ENCODE measurements at regions not wholly inside any gene's neighbourhood (a gene's known extent, or its start where the extent isn't known, plus 50 kb on each side); places are given as distances from the start of the nearest gene placed in this dataset.
"Not testable (repeated sequence)": the region's sequence is repeated elsewhere in the genome, so short reads cannot be mapped to it uniquely, and the experiment has no call there.

DNA sequence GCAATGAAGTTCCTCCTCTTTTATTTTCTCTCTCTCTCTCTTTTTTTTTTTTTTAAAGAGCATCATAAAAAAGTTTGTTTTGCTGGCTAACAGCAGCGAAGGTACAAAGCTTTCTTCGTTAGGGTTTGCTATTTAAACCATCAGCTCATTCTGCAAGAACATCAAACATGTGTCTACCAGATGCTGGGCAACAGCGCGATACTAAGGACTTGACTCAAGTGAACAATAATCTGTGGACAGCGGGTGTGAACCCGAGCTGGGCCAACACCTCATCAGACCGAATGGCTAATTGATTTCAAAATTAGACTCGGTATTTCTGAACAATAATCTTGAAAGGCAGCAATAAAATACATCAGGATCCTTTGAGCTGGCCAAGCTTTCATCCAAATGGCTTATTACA is 246.4 kb downstream of the FBXO8 start:
- Histone ChIP-seq H3K36me3 (ENCODE audit: insufficient read depth, low read length) (no peaks in the 10 kb centered on the region), H3K4me1 (ENCODE audit: insufficient read depth, low read length) (peaks cover 9% of the 10 kb centered on the region; the same call in 1 of the 2 replicates), H3K9me3 (ENCODE audit: control insufficient read depth, insufficient read depth, low read length) (no peaks in the 10 kb centered on the region), H3K9ac (ENCODE audit: low read depth, low read length) (no peak overlapping the region)

DNA sequence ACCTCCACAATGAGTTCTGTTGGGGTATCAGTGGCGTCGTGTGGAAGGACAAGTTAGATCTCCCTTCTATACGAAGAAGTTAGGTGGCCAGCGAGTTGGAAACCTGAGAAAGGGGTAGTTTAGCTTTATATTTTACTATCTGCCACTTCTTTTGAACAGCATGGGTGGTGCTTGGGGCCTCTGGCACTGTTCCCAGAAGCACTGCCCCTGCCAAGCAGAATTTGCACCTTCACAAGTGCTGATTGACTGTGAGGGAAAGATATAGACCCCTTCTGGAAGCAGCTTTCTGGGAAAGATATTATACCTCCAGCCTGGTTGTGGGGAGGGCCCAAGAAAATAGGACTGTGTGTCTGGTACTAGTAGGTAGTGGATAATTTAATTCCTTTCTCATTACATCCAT is 246.9 kb downstream of the FBXO8 start:
- no peaks in the 10 kb centered on the region for H3K36me3 ChIP-seq (ENCODE audit: insufficient read depth, low read length)
- peaks cover 5% of the 10 kb centered on the region; the same call in 1 of the 2 replicates for H3K4me1 ChIP-seq (ENCODE audit: insufficient read depth, low read length)
- H3K9me3 ChIP-seq (ENCODE audit: control insufficient read depth, insufficient read depth, low read length) = no peaks in the 10 kb centered on the region
- no peak overlapping the region for H3K9ac ChIP-seq (ENCODE audit: low read depth, low read length)

DNA sequence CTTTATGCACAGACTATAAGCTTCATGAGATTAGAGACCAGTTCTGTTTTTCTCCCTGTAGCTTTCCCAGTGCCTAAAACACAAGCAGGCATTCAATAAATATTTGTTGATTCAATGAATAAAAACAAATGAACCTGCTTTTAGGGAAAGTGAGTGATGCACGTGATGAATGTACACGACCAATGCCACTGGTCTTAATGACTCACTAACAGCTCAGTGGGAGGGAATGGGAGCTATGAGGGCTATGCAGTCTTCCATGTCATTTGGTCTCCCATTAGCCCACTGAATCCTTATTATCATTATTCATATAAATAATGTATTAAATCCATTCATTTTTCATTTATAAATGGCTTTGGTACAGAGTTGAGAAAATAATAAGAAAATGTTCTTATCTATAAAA is 247.4 kb downstream of the FBXO8 start:
- Histone ChIP-seq H3K36me3 (ENCODE audit: insufficient read depth, low read length) (no peaks in the 10 kb centered on the region), H3K9ac (ENCODE audit: low read depth, low read length) (no peak overlapping the region), H3K4me1 (ENCODE audit: insufficient read depth, low read length) (0 out of 2 replicates have a peak, but pooled peaks cover 5% of the 10 kb centered on the region), H3K9me3 (ENCODE audit: control insufficient read depth, insufficient read depth, low read length) (no peaks in the 10 kb centered on the region)

DNA sequence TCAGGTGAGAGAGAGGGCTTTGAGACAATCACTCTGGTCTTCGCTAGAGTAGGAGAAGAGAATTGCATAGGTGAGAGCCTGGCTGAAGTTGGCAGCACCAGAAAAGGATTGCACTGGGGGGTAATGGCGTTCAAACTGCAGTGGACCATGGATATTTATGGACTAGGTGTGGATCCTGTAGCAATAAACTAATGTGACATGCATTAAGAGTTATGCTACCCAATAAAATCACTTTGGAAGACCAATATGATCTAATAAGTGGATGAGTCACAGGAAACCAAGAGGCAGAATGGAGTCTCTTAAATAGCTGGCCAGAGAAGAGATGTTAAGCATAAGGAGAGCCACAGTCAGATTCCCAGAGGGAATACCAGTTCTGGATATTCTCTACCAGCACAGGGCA is 259.8 kb downstream of the FBXO8 start:
- Histone ChIP-seq H3K9ac (ENCODE audit: low read depth, low read length) (no peak overlapping the region), H3K4me1 (ENCODE audit: insufficient read depth, low read length) (no peaks in the 10 kb centered on the region), H3K9me3 (ENCODE audit: control insufficient read depth, insufficient read depth, low read length) (no peaks in the 10 kb centered on the region), H3K36me3 (ENCODE audit: insufficient read depth, low read length) (no peaks in the 10 kb centered on the region)

DNA sequence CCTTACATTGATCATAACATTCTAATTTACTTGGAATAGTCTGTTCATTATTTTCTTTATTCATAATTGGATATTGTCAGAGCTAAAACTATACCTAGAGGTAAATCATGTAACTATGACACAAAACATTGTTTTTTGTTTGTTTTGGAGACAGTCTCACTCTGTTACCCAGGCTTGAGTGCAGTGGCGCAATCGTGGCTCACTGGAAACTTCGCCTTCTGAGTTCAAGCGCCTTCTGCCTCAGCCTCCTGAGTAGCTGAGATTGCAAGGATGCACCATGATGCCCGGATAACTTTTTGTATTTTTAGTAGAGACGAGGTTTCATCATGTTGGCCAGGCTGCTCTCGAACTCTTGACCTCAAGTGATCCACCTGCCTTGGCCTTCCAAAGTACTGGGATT is 265.2 kb downstream of the FBXO8 start:
- H3K36me3 ChIP-seq (ENCODE audit: insufficient read depth, low read length) = no peaks in the 10 kb centered on the region
- no peak overlapping the region for H3K9ac ChIP-seq (ENCODE audit: low read depth, low read length)
- no peaks in the 10 kb centered on the region for H3K9me3 ChIP-seq (ENCODE audit: control insufficient read depth, insufficient read depth, low read length)
- H3K4me1 ChIP-seq (ENCODE audit: insufficient read depth, low read length) = no peaks in the 10 kb centered on the region

DNA sequence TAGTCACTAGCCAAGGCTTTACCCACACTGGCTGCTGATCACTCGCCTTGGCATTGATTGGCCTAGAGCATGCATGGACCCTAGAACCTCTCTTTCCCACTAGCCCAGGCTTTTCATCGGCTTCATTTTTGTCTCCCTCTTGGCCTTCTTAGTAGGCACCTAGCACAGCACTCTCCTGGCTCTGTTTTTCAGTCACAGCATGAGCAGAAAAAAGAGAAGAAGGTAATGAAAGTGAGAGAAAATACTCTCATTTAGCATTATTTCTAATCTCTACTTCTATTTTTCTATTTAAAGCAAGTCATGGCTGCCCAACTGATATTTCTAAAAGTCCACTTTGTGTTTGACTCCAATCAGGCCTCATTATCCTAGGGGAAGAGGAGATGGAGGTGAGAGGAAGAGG is 267.2 kb downstream of the FBXO8 start:
- Histone ChIP-seq H3K4me1 (ENCODE audit: insufficient read depth, low read length) (no peaks in the 10 kb centered on the region), H3K9me3 (ENCODE audit: control insufficient read depth, insufficient read depth, low read length) (no peaks in the 10 kb centered on the region), H3K36me3 (ENCODE audit: insufficient read depth, low read length) (no peaks in the 10 kb centered on the region), H3K9ac (ENCODE audit: low read depth, low read length) (no peak overlapping the region)

DNA sequence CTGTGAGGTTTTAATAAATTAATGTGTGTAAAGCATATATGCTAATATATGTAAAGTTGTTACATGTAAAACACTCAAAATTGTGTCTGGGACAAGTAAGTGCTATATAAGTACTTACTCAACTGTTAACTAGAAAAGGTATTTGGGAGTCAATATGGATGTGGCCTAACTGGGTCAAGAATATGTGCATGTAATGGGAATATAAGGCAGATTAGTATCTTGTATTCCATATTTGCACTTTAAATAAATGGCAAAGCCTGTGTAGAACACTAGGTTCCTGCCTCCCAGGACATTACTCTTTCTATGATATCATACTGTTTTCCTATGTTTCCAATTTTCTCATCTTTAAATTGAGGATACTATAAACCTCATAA is 270.6 kb downstream of the FBXO8 start:
- Histone ChIP-seq H3K4me1 (ENCODE audit: insufficient read depth, low read length) (no peaks in the 10 kb centered on the region), H3K36me3 (ENCODE audit: insufficient read depth, low read length) (no peaks in the 10 kb centered on the region), H3K9me3 (ENCODE audit: control insufficient read depth, insufficient read depth, low read length) (no peaks in the 10 kb centered on the region), H3K9ac (ENCODE audit: low read depth, low read length) (no peak overlapping the region)

DNA sequence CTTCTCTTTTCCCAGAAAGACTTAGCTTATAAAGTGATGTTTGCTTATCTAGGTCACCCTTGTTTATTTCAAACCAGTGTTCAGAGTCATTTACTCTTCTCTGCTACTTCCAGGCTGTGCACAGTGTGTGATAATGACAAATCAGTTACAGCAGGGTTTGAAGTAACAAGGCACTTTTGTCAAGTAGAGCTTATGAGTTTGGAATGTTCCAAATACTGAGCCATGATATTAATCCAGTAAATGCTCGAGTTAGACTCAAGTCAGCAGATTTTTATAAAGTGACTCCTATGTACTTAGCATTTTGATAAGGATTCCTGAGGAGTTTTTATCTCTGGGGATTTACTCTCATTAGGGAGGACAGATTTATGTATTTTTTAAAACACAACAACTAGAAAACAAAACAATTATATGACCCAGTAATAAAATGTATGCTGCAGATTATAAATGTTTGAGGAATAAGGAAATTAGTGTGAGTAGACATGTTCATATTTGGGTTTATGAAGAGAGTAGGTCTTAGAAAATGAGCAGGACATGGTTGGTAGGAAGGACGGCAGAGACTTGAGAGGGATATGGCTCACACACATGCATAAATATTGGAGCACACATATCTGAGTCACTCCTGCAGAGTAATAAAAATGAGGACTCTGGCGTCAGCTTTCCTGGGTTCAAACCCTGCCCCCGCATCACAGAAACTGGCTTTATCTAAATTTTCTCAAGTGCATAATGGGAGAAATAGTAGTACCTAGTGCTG is 271.2 kb downstream of the FBXO8 start:
- no peaks in the 10 kb centered on the region for H3K36me3 ChIP-seq (ENCODE audit: insufficient read depth, low read length)
- no peaks in the 10 kb centered on the region for H3K9me3 ChIP-seq (ENCODE audit: control insufficient read depth, insufficient read depth, low read length)
- H3K9ac ChIP-seq (ENCODE audit: low read depth, low read length) = no peak overlapping the region
- H3K4me1 ChIP-seq (ENCODE audit: insufficient read depth, low read length) = no peaks in the 10 kb centered on the region

DNA sequence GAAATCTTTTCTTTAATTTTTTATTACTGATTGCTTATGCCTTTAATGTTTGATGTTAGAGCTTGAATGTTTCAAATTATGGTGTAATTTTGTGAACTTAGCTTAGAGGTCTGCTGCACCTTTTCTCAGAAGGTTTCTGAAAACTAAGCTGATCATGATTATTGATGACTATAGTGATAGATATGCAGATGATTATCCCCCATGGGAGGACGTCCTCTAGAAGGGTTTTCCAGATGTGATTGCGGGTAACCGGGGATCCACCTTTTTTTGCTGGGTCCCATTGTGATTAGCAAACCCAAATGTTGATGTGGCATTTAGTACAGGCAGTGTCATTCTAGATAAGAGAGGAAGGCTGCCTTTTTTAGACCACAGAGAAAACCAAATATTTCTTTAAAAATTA is 272.9 kb downstream of the FBXO8 start:
- no peaks in the 10 kb centered on the region for H3K9me3 ChIP-seq (ENCODE audit: control insufficient read depth, insufficient read depth, low read length)
- no peaks in the 10 kb centered on the region for H3K4me1 ChIP-seq (ENCODE audit: insufficient read depth, low read length)
- H3K36me3 ChIP-seq (ENCODE audit: insufficient read depth, low read length) = no peaks in the 10 kb centered on the region
- no peak overlapping the region for H3K9ac ChIP-seq (ENCODE audit: low read depth, low read length)

DNA sequence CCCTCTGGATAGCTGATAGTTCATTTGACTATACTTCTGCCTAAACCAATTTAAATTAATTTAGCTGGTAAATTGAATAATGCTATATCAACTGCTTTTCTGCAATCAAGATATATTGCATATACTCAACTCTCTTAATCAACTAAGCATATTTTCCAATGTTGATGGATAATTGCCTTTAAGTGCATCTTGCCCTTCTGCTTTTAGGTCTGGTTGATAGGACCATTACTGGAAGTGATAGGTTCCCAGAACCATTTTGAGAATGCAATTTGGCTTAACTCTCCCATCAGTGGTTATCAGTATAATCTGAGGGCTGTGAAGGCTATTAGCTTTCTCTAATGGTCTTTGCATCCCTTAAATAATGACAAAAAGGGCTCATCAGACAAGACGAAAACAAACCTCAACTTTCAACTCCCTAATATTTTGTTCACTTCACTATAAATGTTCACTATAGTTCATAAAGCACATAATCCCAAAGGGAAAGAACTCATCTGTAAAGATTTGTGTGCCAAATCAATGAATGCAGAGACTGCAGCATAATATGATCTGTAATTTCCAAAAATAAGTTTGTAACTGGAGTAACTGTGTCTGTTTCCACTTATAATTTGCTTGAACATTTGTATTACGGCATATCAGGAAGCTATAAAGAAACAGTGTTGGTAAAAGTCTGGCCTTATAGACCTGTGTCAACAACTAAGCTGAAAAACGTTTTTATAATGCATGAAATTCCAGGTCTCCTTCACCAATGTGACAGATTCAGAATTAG is 273.6 kb downstream of the FBXO8 start:
- Histone ChIP-seq H3K36me3 (ENCODE audit: insufficient read depth, low read length) (no peaks in the 10 kb centered on the region), H3K4me1 (ENCODE audit: insufficient read depth, low read length) (no peaks in the 10 kb centered on the region), H3K9ac (ENCODE audit: low read depth, low read length) (no peak overlapping the region), H3K9me3 (ENCODE audit: control insufficient read depth, insufficient read depth, low read length) (no peaks in the 10 kb centered on the region)

DNA sequence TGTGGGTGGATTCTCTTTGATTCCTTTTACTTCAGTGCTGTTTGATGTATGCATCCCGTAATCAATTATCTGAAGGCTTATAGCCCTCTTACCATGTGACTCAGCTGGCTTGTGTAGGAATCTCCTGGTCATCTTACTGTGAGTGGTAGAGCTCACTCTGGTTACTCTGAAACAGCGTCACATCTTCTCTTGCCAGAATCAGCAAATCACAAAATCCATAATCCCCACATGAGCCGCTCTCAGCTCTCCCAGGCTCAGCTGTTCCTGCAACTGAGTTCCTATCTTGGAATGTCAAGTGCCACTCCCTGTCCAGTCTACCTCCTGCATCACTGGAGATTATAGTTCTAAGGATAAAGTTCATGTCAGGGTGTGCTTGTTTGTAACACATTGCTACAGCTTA is 278.0 kb downstream of the FBXO8 start:
- H3K4me1 ChIP-seq (ENCODE audit: insufficient read depth, low read length) = no peaks in the 10 kb centered on the region
- H3K9me3 ChIP-seq (ENCODE audit: control insufficient read depth, insufficient read depth, low read length) = no peaks in the 10 kb centered on the region
- no peak overlapping the region for H3K9ac ChIP-seq (ENCODE audit: low read depth, low read length)
- H3K36me3 ChIP-seq (ENCODE audit: insufficient read depth, low read length) = no peaks in the 10 kb centered on the region

DNA sequence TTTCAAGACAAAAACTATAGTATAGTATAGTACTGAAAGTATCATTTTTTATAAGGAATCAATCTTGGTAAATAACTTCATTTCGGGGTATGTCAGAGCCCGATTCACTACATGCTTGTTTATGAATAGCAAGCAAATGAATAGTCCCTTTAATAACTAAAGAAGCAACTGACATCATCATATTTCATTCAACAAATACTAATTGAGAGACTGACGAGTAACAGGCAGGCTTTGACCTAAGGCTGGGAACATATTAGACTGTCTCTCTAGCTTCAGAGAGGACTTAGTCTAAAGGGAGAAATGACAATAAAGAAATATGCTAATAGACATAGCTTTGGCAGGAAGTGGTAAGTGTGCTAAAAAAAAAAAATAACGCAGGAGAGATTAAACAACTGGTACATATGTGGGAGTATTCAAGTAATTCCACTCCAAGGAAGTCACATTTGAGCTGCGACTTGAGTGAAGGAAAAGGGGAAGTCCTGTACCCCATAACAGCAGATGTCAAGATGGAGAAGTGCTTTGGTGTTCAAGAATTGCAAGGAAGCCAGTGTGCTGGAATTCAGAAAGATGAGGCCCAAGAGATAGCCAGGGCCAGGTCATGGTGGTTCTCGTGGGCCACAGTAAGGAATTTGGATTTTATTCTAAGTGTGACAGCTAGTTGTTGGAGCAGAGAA is 284.9 kb downstream of the FBXO8 start:
- no peaks in the 10 kb centered on the region for H3K9me3 ChIP-seq (ENCODE audit: control insufficient read depth, insufficient read depth, low read length)
- H3K4me1 ChIP-seq (ENCODE audit: insufficient read depth, low read length) = no peaks in the 10 kb centered on the region
- no peak overlapping the region for H3K9ac ChIP-seq (ENCODE audit: low read depth, low read length)
- no peaks in the 10 kb centered on the region for H3K36me3 ChIP-seq (ENCODE audit: insufficient read depth, low read length)

DNA sequence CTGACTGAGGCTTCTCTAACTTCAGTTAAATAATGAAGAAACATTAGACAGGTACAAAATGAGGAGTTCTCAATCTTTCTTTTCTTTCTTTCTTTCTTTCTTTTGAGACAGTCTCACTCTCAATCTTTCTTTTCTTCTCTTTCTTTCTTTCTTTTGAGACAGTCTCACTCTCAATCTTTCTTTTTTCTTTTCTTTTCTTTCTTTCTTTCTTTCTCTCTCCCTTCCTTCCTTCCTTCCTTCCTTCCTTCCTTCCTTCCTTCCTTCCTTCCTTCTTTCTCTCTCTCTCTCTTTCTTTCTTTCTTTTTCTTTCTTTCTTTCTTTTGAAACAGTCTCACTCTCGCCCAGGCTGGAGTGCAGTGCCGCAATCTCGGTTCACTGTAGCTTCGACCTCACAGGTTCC is 287.7 kb downstream of the FBXO8 start:
- not testable (repeated sequence) for H3K9ac ChIP-seq (ENCODE audit: low read depth, low read length); H3K36me3 ChIP-seq (ENCODE audit: insufficient read depth, low read length); H3K9me3 ChIP-seq (ENCODE audit: control insufficient read depth, insufficient read depth, low read length); H3K4me1 ChIP-seq (ENCODE audit: insufficient read depth, low read length)

DNA sequence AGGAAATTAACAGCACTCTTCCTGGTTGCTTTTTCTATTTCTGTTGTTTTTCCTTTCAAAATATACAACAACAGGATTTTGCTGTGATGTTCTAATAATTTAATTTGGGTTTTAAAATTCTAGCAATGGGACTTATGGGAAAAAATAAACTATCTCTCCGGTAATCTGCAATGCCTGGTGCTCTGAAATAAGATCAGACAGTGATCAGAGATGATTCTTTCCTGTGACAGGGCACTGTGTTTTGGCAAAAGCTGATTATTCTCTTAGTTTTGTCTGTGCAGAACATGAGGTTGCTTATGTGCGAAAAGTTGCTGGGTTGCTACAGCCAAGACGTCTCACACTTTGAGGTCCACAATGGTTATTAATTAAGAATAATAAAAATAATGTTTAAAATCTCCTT is 291.7 kb downstream of the FBXO8 start:
- H3K4me1 ChIP-seq (ENCODE audit: insufficient read depth, low read length) = no peaks in the 10 kb centered on the region
- H3K9me3 ChIP-seq (ENCODE audit: control insufficient read depth, insufficient read depth, low read length) = no peaks in the 10 kb centered on the region
- no peak overlapping the region for H3K9ac ChIP-seq (ENCODE audit: low read depth, low read length)
- no peaks in the 10 kb centered on the region for H3K36me3 ChIP-seq (ENCODE audit: insufficient read depth, low read length)

DNA sequence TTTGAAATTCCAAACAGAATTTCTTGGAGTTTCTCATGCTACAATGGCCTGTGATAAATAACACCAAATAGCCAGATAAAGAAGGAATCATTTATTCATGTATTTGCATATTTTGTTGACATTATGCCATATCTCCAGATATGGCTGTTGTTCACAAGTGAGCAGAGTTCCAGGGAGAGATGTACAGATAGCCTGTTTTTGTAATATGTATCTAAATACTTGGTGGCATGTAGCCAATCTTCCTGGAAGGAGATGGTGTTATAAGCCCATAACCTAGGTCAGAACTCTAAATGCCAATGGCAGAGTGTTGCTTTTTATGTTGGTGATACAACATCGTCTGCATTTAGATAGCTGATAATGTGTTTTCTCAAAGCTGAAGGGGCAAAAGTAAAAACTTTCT is 292.2 kb downstream of the FBXO8 start:
- no peaks in the 10 kb centered on the region for H3K4me1 ChIP-seq (ENCODE audit: insufficient read depth, low read length)
- H3K9me3 ChIP-seq (ENCODE audit: control insufficient read depth, insufficient read depth, low read length) = no peaks in the 10 kb centered on the region
- H3K36me3 ChIP-seq (ENCODE audit: insufficient read depth, low read length) = no peaks in the 10 kb centered on the region
- H3K9ac ChIP-seq (ENCODE audit: low read depth, low read length) = no peak overlapping the region

All from ES-I3 (cell line).